Astrocyte (in vitro differentiated cells and primary cell): ENCODE measurements at regions not wholly inside any gene's neighbourhood (a gene's known extent, or its start where the extent isn't known, plus 50 kb on each side); places are given as distances from the start of the nearest gene placed in this dataset.

Experiments
- DNase-seq: peaks from one replicate; pipeline ENCODE4 v3.0.0-alpha.2; 2010; ENCODE audit warnings: low read depth
- FAIRE-seq: peaks from 2 replicates; lab custom pipeline; 2011; peaks lifted over from hg19 to GRCh38; lab: Jason Lieb, UNC
- H2AFZ ChIP-seq: 2 replicates; pipeline ENCODE4 v1.6.0; 2012; ENCODE audit warnings: low read depth, low read length, inconsistent platforms
- H3K27ac ChIP-seq: 2 replicates; pipeline ENCODE4 v1.5.1; 2011; ENCODE audit warnings: low read depth, low read length, inconsistent platforms
- H3K27me3 ChIP-seq: 2 replicates; pipeline ENCODE4 v1.6.0; 2011; ENCODE audit warnings: low read length, inconsistent platforms; ENCODE audit not compliant: insufficient read depth
- H3K36me3 ChIP-seq: 2 replicates; pipeline ENCODE4 v1.5.1; 2011; ENCODE audit warnings: low read length, inconsistent platforms; ENCODE audit not compliant: insufficient read depth
- H3K4me1 ChIP-seq: 2 replicates; pipeline ENCODE4 v1.5.1; 2011; ENCODE audit warnings: low read length, inconsistent platforms; ENCODE audit not compliant: insufficient read depth
- H3K4me2 ChIP-seq: 2 replicates; pipeline ENCODE4 v1.6.0; 2012; ENCODE audit warnings: low read length, inconsistent platforms
- H3K4me3 ChIP-seq: 2 replicates; pipeline ENCODE4 v1.5.1; 2011; ENCODE audit warnings: low read depth, mild to moderate bottlenecking, low read length, inconsistent platforms; ENCODE audit not compliant: insufficient read depth
- H3K79me2 ChIP-seq: 2 replicates; pipeline ENCODE4 v1.6.0; 2012; ENCODE audit warnings: mild to moderate bottlenecking, low read length, inconsistent platforms; ENCODE audit not compliant: insufficient read depth
- H3K9ac ChIP-seq: 2 replicates; pipeline ENCODE4 v1.6.0; 2012; ENCODE audit warnings: mild to moderate bottlenecking, low read length, inconsistent platforms
- H3K9me3 ChIP-seq: 2 replicates; pipeline ENCODE4 v1.5.1; 2012; ENCODE audit warnings: low read depth, mild to moderate bottlenecking, low read length, inconsistent platforms; ENCODE audit not compliant: insufficient read depth
- H4K20me1 ChIP-seq: 2 replicates; pipeline ENCODE4 v1.6.0; 2012; ENCODE audit warnings: low read length, inconsistent platforms; ENCODE audit not compliant: insufficient read depth
- H3K27ac Mint-ChIP-seq: one replicate; pipeline ENCODE4 v1.8.0; 2021; ENCODE audit warnings: mild to moderate bottlenecking, mixed read lengths; ENCODE audit not compliant: unreplicated experiment
- H3K27me3 Mint-ChIP-seq: one replicate; pipeline ENCODE4 v1.8.0; 2021; ENCODE audit warnings: low read depth, mixed read lengths; ENCODE audit not compliant: unreplicated experiment
- H3K36me3 Mint-ChIP-seq: one replicate; pipeline ENCODE4 v1.8.0; 2021; ENCODE audit warnings: low read depth, mixed read lengths; ENCODE audit not compliant: unreplicated experiment
- H3K4me1 Mint-ChIP-seq: one replicate; pipeline ENCODE4 v1.8.0; 2021; ENCODE audit warnings: low read depth, mixed read lengths; ENCODE audit not compliant: unreplicated experiment
- H3K4me3 Mint-ChIP-seq: one replicate; pipeline ENCODE4 v1.8.0; 2021; ENCODE audit warnings: mild to moderate bottlenecking, moderate library complexity, mixed read lengths; ENCODE audit not compliant: unreplicated experiment
- H3K9me3 Mint-ChIP-seq: one replicate; pipeline ENCODE4 v1.8.0; 2021; ENCODE audit warnings: mild to moderate bottlenecking, mixed read lengths; ENCODE audit not compliant: unreplicated experiment
- CTCF ChIP-seq: IDR thresholded peaks from 2 replicates; pipeline ENCODE4 v1.5.1; 2011; ENCODE audit warnings: low read depth, mild to moderate bottlenecking, inconsistent platforms, low read length, moderate library complexity; ENCODE audit not compliant: insufficient read depth
- EZH2 ChIP-seq: IDR thresholded peaks from 2 replicates; pipeline ENCODE4 v1.6.1; 2012; ENCODE audit warnings: mild to moderate bottlenecking, low read length, inconsistent platforms; ENCODE audit not compliant: insufficient read depth

GRCh38 chr13:53101883-53102282, 73.3 kb downstream of the OLFM4 start:
- H3K27ac ChIP-seq: no peak overlapping the region
- TF ChIP-seq EZH2 (no peak), CTCF (no peak)
- no peaks in the 10 kb centered on the region for H3K79me2 ChIP-seq
- Mint-ChIP-seq H3K9me3 (peaks cover 3% of the 10 kb centered on the region), H3K36me3 (no peaks in the 10 kb centered on the region), H3K4me1 (peaks cover 6% of the 10 kb centered on the region), H3K27ac (no peak overlapping the region), H3K4me3 (no peak overlapping the region), H3K27me3 (no peaks in the 10 kb centered on the region)
- no peak overlapping the region for H2AFZ ChIP-seq
- H4K20me1 ChIP-seq: no peaks in the 10 kb centered on the region
- H3K4me2 ChIP-seq: no peak overlapping the region
- no peak overlapping the region for H3K9ac ChIP-seq
- FAIRE-seq (no peak), DNase-seq (no peak)
- no peaks in the 10 kb centered on the region for H3K27me3 ChIP-seq
- no peaks in the 10 kb centered on the region for H3K36me3 ChIP-seq
- H3K4me1 ChIP-seq: no peaks in the 10 kb centered on the region
- H3K9me3 ChIP-seq: no peaks in the 10 kb centered on the region
- H3K4me3 ChIP-seq: no peak overlapping the region

- H3K4me3 Mint-ChIP-seq: no peak overlapping the region
- Histone ChIP-seq H3K9ac (no peak overlapping the region), H3K36me3 (no peaks in the 10 kb centered on the region), H2AFZ (no peak overlapping the region), H3K79me2 (no peaks in the 10 kb centered on the region), H4K20me1 (no peaks in the 10 kb centered on the region), H3K4me2 (no peak overlapping the region), H3K27ac (no peak overlapping the region), H3K27me3 (no peaks in the 10 kb centered on the region), H3K4me3 (no peak overlapping the region), H3K4me1 (no peaks in the 10 kb centered on the region), H3K9me3 (no peaks in the 10 kb centered on the region)
- FAIRE-seq: no peak
- H3K9me3 Mint-ChIP-seq: peaks cover 3% of the 10 kb centered on the region
- H3K27ac Mint-ChIP-seq: no peak overlapping the region
- H3K27me3 Mint-ChIP-seq: no peaks in the 10 kb centered on the region
- no peak for DNase-seq
- no peak for TF ChIP-seq CTCF
- no peaks in the 10 kb centered on the region for H3K4me1 Mint-ChIP-seq
- no peaks in the 10 kb centered on the region for H3K36me3 Mint-ChIP-seq
These were observed 75.5 kb downstream of the OLFM4 start for GRCh38 chr13:53104136-53104535.

- Histone ChIP-seq H3K79me2 (no peaks in the 10 kb centered on the region), H3K27me3 (no peaks in the 10 kb centered on the region), H3K9ac (no peak overlapping the region), H3K27ac (no peak overlapping the region), H3K4me1 (no peaks in the 10 kb centered on the region), H2AFZ (no peak overlapping the region), H3K4me2 (no peak overlapping the region), H4K20me1 (no peaks in the 10 kb centered on the region), H3K9me3 (no peaks in the 10 kb centered on the region), H3K36me3 (no peaks in the 10 kb centered on the region), H3K4me3 (no peak overlapping the region)
- no peak for TF ChIP-seq EZH2
- no peak for TF ChIP-seq CTCF
- no peak overlapping the region for H3K27ac Mint-ChIP-seq
- no peaks in the 10 kb centered on the region for H3K4me1 Mint-ChIP-seq
- no peak overlapping the region for H3K4me3 Mint-ChIP-seq
- DNase-seq (no peak), FAIRE-seq (no peak)
- no peaks in the 10 kb centered on the region for H3K36me3 Mint-ChIP-seq
- H3K9me3 Mint-ChIP-seq: peaks cover 3% of the 10 kb centered on the region
- peaks cover 2% of the 10 kb centered on the region for H3K27me3 Mint-ChIP-seq
These were observed 76.9 kb downstream of the OLFM4 start for GRCh38 chr13:53105477-53105876.
